Testis (tissue), 2 donors: ENCODE measurements at regions not wholly inside any gene's neighbourhood (a gene's known extent, or its start where the extent isn't known, plus 50 kb on each side); places are given as distances from the start of the nearest gene placed in this dataset.

Experiments used
- DNase-seq: peaks from one replicate; pipeline ENCODE4 v3.0.0-alpha.2; 2019
- H3K27ac ChIP-seq, 2 donors: fragments of 200-600 bp; sonication (generic); one replicate each; pipeline ENCODE4 v1.5.1; 2019
- H3K27me3 ChIP-seq: fragments of 200-600 bp; sonication (generic); one replicate; pipeline ENCODE4 v1.5.1; 2019
- H3K36me3 ChIP-seq: fragments of 200-600 bp; sonication (generic); one replicate; pipeline ENCODE4 v1.5.1; 2017; ENCODE audit warnings: low read depth; ENCODE audit errors: missing control alignments
- H3K4me1 ChIP-seq: fragments of 200-600 bp; sonication (generic); one replicate; pipeline ENCODE4 v1.5.1; 2019
- H3K4me3 ChIP-seq, 2 donors: fragments of 200-600 bp; sonication (generic); one replicate each; pipeline ENCODE4 v1.5.1; 2017 to 2019
- H3K9me3 ChIP-seq: fragments of 200-600 bp; sonication (generic); one replicate; pipeline ENCODE4 v1.5.1; 2017
- CTCF ChIP-seq, 3 experiments: fragments of 450-650 bp in 2 of 3; fragments of 200-600 bp in 1 of 3; sonication (generic) in 1 of 3; IDR thresholded peaks; one replicate each; pipeline ENCODE4 v1.5.1; 2016 to 2019; ENCODE audit warnings: antibody characterized with exemption in 3 of 3, mild to moderate bottlenecking in 2 of 3, moderate library complexity in 1 of 3
- POLR2A ChIP-seq: fragments of 450-650 bp; IDR thresholded peaks from one replicate; pipeline ENCODE4 v1.6.1; 2017; ENCODE audit warnings: antibody characterized with exemption, mild to moderate bottlenecking, moderate library complexity
- WGBS, 2 donors: methylation state at CpG; one replicate each; pipeline ENCODE4 v1.1.5; 2018; 5-methylcytosine and 5-hydroxymethylcytosine counted together
- intact Hi-C: fragments of 100-400 bp; cut with DNase I; formaldehyde crosslinking; loops from one replicate; pipeline ENCODE4 v1.15.1; 2023; ENCODE audit warnings: low total_unique reads

- intact Hi-C loops: no loop called here
- H3K4me1 ChIP-seq: no peaks in the 10 kb centered on the region
- WGBS, 2 donors: 66 to 67% methylated on average over 8 of the region's 8 CpGs
- H3K4me3 ChIP-seq: no peak overlapping the region
- H3K27me3 ChIP-seq: no peaks in the 10 kb centered on the region
- no peaks in the 10 kb centered on the region for H3K9me3 ChIP-seq
- no peak for DNase-seq
- no peak overlapping the region for H3K27ac ChIP-seq
- TF ChIP-seq CTCF (IDR thresholded peaks at IDR 0.05) (no peak), POLR2A (no peak)
- no peaks in the 10 kb centered on the region for H3K36me3 ChIP-seq
Measured at GRCh38 chr17:70855401-70856054, 686.2 kb downstream of the KCNJ2 start.

GRCh38 chr17:70857351-70857750, 688.0 kb downstream of the KCNJ2 start:
- WGBS, 2 donors: 91% methylated on average over 3 of the region's 3 CpGs

GRCh38 chr17:70859829-70860228, 690.5 kb downstream of the KCNJ2 start:
- 79 to 85% methylated on average over 1 of the region's 1 CpG for WGBS, 2 donors
- DNase-seq: no peak
- no peak for TF ChIP-seq CTCF (IDR thresholded peaks at IDR 0.05)
- TF ChIP-seq POLR2A: no peak
- H3K27me3 ChIP-seq: no peaks in the 10 kb centered on the region
- no peaks in the 10 kb centered on the region for H3K4me1 ChIP-seq
- H3K4me3 ChIP-seq: no peak overlapping the region
- no peaks in the 10 kb centered on the region for H3K9me3 ChIP-seq
- H3K36me3 ChIP-seq: no peaks in the 10 kb centered on the region
- no peak overlapping the region for H3K27ac ChIP-seq
- intact Hi-C loops: no loop called here

More at GRCh38 chr17:70857351-70857750, 688.0 kb downstream of the KCNJ2 start:
- Histone ChIP-seq H3K4me3 (no peak overlapping the region), H3K27me3 (no peaks in the 10 kb centered on the region), H3K36me3 (no peaks in the 10 kb centered on the region), H3K27ac (no peak overlapping the region), H3K4me1 (no peaks in the 10 kb centered on the region), H3K9me3 (no peaks in the 10 kb centered on the region)
- TF ChIP-seq CTCF (IDR thresholded peaks at IDR 0.05) (no peak), POLR2A (no peak)
- intact Hi-C loops: no loop called here
- DNase-seq: no peak

- Histone ChIP-seq H3K9me3 (no peaks in the 10 kb centered on the region), H3K36me3 (no peaks in the 10 kb centered on the region), H3K4me3 (no peak overlapping the region), H3K27me3 (no peaks in the 10 kb centered on the region), H3K4me1 (no peaks in the 10 kb centered on the region), H3K27ac (no peak overlapping the region)
- DNase-seq: no peak
- intact Hi-C loops: no loop called here
- TF ChIP-seq CTCF (IDR thresholded peaks at IDR 0.05) (no peak), POLR2A (no peak)
- 95% methylated on average over 1 of the region's 1 CpG for WGBS, 2 donors
Measured at GRCh38 chr17:70862295-70862694, 693.0 kb downstream of the KCNJ2 start.
